CD4-positive, alpha-beta T cell treated with Interleukin-6 at 100 ng/mL for 8 hours (primary cell): ENCODE measurements at regions not wholly inside any gene's neighbourhood (a gene's known extent, or its start where the extent isn't known, plus 50 kb on each side); places are given as distances from the start of the nearest gene placed in this dataset.
"Not testable (repeated sequence)": the region's sequence is repeated elsewhere in the genome, so short reads cannot be mapped to it uniquely, and the experiment has no call there.

ENCODE experiments used
- DNase-seq: peaks from one replicate; pipeline ENCODE4 v3.0.0-alpha.2; 2020; ENCODE audit warnings: mixed read lengths, low spot score

DNA sequence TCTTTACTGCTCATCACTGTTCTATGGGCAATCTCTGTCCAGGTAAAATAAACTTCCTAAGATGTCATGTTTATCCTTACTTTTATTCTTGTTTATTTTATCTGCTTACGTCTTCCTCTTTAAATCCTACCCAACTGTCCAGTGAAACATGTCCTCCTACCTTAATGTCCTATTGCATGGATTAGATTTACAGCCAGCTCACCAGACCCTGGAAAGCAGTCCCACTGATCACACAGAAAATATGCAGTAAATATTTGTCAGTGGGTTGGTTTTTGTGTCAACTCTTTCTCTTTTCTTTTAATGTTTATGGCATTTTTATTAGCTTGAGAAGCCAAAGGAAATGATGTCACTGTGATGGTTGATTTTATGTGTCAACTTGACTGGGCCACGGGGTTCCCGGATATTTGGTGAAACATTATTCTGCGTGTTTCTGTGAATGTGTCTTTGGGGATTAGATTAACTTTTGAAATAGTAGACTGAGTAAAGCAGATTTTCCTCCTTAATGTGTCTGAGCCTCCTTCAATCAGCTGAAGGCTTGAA, 258.3 kb downstream of the SRGAP2C start:
- DNase-seq, result no peak

DNA sequence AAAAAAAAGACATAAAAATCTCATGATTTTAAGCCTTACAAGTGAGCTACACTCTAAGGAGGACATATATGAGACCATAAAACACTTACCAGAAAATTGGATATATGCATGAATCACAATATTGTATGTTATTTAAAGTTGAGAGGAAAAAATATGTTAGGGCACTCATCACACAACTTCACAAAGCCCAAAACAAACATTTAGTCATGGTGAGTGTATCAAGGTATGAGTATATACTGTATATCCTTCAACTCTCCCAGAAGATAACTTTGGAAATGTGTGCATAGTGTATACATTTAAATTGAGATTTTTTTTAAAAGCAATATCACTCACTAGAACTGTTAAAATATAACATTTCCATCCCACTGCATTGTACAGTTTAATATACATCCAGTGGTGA, 259.3 kb downstream of the SRGAP2C start:
- no peak for DNase-seq

DNA sequence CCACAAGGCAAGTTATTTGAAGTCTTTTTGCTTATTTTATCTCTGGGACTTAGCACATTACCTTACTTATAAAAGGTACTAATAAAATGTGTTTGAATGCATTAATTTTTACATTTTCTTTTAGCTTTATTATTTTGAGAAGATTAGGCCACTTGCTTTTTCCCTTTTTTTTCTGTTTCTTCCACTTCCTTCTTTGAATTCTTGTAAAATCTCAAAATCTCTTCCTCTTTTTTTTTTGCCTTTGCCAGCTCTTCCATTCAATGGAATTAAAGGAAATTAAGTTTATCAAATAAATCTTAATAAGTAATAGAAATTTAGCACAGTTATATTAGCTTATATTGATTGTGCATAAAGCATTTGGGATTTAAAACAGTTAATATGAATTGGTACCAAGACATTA, 260.9 kb downstream of the SRGAP2C start:
- no peak for DNase-seq

DNA sequence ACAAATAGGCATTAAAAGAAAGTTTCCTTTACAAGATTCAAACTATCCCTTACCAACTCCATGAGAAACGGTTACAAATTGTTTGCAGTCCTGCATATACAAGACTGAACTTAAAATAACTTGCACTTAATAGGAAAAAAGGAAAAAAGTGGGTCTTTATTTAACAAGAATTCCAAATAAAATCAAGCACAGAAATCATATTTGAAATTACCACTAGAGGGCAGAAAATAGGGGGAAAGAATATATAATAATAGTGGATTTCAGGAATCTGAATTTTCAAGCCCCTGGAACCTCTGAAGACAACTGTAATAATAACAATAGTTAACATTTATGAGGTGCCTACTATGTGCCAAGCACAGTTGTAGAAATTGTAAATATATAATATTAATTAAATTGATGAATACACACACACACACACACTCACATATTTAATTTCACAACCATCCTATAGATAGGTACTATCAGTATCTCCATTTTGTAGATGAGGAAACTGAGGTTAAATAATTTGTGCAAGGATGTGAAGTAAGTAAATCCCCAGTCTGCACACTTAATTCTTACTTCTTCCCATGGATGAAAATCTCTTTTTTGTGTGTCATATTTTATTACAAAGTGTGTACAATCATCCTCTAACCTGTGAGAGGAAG, 262.6 kb downstream of the SRGAP2C start:
- DNase-seq, result not testable (repeated sequence)

DNA sequence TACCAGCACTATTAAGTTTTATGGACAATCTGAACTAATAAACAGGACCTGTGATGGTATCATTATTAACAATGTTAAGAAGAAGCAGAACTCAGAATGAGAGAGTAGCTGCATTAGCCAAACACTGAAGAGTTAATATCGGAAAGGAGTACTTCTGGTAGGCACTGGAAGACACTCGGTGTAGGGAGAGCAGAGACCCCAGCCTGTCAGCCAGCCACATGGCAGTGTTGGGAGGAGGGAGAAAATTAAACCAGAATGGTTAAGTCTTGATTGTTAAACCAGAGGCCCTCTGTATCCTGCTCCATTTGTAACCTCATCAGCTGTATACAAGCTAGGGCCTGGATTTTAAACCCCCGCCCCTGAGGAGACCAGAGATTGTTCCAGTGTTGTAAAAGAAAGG, 263.3 kb downstream of the SRGAP2C start:
- DNase-seq, result not testable (repeated sequence)

DNA sequence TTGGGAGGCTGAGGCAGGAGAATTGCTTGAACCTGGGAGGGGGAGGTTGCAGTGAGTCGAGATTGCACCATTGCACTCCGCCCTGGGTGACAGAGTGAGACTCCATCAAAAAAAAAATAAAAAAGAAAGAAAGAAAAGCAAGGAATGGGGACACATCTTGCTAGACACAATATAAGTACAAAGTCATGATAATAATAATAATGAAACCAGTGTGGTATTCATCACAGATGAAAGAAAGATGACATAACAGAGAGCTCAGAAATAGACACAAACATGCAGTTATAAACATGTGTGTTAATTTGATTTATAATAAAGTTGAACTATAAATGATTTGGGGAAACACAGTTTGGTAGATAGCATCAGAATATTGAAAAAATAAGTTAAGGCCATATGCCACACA, 264.1 kb downstream of the SRGAP2C start:
- no peak for DNase-seq

DNA sequence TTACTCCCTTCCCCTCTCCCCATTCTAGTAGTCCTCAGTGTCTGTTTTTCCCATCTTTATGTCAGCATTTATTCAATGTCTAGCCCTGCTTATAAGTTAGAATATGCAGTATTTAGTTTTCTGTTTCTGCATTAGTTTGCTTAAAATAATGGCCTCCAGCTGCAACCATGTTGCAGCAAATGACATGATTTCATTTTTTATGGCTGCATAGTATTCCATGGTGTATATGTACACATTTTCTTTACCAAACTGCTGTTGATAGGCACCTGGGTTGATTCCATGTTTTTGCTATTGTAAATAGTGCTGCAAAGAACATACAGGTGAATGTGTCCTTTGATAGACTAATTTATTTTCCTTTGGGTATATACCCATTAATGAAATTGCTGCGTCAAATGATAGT, 267.7 kb downstream of the SRGAP2C start:
- no peak for DNase-seq

DNA sequence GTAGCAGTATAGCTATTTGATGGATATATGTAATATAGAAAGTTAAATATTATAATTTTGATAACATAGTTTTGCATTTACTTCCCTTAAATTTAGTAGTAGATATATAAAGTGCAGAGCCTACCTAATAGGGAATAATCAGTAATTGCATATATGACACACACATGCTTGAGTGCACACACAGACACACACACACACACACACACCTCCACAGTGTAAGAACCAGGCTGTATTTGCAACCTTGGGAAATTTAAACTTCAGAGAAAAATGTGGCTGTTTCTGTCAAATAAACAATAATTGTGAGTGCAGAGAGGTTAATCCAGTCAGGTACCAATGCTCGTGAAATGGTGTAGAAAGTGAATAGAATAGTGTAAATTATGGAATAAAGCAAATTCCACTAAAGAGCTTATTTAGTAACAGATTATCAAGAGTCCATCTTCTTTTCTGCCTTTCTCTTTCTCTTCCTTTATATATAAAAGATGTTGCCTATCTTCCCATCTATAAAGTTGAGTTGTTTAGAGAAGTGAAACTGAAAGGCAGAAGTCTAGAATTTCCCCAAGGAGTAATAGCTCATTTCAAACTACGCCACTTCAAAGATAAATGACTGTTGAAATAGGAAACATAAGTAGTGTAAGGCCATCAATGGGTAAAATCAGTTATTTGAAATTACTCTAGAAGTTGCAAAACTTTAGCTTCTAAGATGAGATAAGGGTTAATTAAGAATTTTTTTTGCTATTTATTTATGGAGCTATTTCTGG, 273.7 kb downstream of the SRGAP2C start:
- peak; percentile 37 for DNase-seq

DNA sequence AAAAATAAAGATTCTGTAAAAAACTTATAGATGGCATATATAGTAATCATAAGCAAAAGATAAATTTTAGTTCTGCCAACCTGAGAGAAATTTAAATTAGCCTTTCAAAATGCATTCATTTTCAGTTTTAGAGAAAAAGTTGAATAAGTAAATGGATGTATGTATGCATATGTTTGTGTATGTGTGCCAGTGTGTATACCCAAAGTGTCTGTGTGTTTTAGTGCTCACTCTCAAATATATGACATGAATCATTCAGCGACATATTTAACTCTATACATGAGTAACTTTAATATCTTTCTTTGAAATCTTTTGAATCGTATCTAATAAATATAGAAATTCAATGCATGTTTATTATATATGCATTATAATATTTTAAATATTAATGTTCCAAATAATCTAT, 274.5 kb downstream of the SRGAP2C start:
- DNase-seq, result no peak

DNA sequence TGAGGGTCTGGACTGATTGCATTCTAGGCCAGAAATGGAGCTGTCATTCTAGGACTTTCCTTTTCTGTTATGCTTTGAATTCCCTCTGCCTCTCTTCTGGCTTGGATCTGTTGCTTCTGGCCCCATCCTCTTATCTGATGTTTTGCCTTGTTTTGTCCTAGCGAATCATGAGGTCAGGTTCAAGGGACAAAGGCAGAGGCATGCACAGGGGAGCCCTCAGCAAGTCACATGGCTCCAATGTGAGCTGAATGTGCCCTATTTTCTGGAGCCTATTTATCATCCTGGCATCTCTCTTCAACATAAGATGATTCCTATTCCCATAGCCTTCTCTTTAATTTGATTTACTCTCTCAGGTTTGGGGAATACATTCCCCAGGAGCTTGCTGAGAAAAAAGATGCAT, 284.6 kb downstream of the SRGAP2C start:
- not testable (repeated sequence) for DNase-seq

DNA sequence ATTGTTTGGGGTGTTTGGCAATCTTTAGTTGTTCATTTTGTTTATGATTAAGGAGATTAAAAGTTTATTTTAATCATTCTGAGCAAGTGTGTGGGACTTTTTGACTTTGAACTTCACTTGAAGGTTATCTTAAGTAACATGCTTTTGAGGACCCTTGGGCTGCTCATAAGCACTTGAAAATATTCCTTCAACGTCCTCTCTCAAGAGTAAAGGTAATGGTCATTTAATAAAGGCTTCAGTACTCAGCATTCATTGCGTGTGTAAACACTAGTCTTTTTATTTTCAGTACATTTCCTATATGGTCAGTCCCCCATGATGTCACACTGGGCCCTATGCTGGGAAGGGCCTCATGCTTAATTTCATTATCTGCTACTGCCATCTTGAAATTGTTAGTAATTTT, 285.6 kb downstream of the SRGAP2C start:
- not testable (repeated sequence) for DNase-seq

DNA sequence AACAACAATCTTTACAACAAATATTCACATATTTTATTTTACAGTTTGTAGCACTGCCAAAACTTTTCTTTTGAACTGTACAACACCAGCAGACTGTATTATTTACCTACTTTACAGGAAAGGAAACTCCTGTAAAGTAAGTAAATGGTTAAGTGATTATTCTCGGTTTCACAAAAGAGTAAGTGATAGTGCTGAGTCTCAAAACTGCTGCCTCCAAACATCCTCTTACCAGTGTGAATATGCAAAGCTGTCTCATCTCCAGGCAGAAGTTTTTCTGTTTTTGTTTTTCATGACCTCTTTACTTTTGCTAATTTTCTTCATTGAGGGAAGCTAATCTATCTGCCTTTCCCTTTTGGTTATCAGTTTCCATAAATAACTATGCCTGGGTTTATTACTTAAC, 286.7 kb downstream of the SRGAP2C start:
- DNase-seq, result no peak

DNA sequence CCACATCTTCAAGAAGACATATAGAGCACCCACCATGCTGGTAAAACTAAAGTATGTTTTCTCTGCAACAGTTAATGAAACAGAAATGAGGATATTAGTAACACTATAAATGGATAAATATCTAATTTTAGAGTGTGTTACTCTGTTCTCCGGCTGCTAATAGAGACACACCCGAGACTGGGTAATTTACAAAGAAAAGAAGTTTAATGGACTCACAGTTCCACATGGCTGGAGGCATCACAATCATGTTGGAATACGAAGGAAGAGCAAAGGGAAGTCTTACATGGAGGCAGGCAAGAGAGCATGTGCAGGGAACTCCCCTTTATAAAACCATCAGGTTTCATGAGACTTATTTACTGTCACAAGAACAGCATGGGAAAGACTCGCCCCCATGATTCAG, 287.2 kb downstream of the SRGAP2C start:
- no peak for DNase-seq

DNA sequence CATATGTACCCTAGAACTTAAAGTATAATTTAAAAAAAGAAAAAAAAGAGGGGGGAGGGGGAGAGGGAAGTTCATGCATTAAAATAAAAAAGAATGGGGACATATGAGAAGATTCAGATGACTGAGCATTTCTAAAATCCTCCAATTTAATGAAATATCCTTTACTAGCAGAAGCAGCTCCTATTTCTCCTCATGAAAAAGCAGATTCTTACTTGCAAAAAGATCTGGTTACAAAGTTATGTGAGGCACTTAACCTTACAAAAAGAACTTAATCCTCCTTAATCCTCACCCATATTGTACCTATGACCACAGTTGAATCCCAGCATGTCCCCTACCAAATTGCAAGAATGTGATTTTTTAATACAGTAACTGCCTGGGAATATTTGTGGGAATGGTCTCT, 298.5 kb downstream of the SRGAP2C start:
- DNase-seq, result no peak

DNA sequence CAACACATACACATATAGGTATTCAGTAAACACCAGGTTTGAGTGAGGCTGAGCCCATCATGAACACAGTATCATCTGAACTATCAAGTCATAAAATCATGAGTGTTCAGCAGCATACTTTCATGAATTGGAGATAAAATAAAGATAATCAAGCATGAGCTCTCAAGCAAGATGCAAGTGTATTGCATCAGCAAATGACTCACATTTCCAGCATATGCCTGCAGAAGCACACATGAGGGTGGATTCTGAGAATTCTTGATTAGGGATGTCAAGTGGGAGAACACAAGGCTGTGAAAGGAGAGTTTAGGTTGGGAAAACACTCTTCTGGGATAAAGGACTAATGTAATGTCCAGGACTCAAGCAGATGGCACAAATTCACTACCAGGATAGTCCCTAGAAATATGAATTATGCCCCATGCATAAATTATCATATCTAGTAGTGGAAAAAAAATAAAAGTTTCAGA, 299.2 kb downstream of the SRGAP2C start:
- DNase-seq, result no peak

DNA sequence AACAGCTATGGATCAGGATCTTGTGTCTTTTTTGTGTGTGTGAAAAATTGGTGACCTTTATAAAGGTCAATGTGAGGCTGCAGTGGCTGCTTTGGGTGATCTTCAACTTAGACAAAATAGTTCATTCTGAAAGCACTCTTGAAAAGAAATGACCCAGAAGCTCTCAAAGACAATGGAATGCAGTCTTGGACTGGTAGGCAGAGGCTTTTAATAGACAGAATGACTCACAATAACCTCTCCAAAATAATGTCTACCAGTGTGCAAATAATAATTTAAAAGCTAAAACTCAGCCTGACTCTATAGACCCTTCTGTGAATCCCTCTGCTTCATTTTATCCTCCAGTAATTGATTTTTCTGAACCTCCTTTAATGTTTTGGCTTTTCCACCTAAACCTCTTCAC, 310.0 kb downstream of the SRGAP2C start:
- not testable (repeated sequence) for DNase-seq

DNA sequence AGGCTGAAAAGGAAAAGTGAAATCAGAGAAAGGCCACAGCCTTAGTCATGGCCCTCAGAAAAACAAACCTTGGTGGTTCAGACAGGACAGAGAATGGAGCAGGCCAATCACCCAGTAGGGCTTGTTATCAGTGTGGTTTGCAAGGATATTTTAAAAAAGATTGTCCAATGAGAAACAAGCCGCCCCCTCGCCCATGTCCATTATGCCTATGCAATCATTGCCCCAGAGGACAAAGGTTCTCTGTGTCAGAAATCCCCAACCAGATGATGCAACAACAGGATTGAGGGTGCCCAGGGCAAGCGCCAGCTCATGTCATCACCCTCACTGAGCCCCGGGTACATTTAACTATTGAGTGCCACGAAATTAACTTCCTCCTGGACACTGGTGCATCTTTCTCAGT, 326.7 kb downstream of the SRGAP2C start:
- not testable (repeated sequence) for DNase-seq

DNA sequence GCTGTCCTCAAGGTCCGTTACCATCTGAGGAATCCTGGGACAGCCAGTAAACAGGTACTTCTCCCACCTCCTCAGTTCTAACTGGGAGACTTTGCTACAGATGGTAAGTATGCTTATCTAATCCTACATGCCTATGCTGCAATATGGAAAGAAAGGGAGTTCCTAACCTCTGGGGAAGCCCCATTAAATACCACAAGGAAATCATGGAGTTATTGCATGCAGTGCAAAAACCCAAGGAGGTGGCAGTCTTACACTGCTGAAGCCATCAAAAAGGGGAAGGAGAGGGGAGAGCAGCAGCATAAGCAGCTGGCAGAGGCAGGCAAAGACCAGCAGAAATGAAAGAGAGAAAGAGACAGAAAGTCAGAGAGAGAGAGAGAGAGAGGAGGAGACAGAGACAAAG, 327.1 kb downstream of the SRGAP2C start:
- not testable (repeated sequence) for DNase-seq

DNA sequence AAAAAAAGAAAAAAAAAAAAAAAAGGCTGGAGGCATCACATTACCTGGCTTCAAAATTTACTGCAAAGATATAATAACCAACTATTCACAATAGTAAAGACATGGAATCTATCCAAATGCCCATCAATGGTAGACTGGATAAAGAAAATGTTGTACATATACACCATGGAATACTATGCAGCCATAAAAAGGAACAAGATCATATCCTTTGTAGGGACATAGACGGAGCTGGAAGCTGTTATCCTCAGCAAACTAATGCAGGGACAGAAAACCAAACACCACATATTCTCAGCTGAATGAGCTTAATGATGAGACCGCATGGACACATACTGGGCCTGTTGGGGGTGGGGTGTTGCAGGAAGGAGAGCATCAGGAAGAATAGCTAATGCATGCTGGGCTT, 330.5 kb downstream of the SRGAP2C start:
- no peak for DNase-seq

DNA sequence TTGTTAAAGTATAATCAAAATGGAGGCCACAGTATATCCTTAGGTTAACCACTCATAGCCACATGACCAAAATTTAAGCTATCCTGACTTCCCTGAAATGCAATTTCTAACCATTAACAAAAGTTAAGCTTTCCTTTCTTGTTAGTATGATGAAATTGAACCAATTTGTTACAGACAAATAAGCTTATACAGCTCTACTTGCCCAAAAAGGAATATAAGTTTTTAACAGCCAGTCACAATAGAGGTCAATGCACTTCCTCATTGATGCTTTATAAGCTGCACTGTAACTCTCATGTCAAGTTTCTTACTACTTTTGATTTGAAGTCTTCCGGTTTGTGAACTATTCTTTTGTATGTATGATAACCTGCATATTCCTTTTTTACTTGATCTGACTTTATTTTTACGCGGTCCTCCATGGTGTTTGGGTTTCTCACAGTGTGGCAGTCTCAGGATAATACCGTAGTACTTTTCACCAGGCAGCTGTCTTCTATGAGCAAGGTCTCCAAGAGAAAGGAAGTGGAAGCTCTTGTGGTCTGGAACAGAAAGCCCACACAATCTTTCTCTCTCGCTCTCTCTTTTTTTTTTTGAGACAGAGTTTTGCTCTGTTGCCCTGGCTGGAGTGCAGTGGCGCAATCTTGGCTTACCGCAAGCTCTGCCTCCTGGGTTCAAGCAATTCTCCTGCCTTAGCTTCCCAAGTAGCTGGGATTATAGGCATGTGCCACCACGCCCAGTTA, 331.6 kb downstream of the SRGAP2C start:
- DNase-seq, result peak; percentile 57

DNA sequence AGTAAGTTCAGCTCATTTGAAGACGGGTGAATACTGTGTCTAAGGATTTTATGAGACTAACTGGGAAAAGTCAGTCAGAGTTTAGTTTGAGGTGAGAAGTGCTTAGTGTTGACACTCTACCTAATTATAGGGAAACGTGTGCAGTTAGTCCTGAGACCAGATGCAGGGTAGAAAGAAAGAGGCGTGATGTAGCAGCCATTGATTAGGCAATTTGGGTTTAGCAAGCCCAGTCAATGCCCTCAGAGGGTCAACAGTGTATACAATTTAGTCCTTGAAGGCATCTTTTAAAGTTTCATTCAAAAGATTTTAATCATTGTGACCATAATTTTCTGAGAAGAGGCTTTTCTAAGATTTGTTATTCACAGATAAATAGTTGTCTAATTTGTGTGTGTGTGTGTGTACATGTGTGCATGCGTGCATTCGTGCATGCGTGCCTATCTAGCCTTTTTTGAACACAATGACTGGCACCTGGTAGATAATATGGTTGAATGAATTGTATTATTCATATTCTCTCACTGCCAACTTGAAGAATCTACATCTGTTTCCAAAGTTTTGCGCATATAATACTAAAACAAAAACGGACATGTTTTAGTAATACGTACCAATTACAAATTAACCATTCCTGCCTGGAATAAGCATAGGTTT, 332.9 kb downstream of the SRGAP2C start:
- no peak for DNase-seq

DNA sequence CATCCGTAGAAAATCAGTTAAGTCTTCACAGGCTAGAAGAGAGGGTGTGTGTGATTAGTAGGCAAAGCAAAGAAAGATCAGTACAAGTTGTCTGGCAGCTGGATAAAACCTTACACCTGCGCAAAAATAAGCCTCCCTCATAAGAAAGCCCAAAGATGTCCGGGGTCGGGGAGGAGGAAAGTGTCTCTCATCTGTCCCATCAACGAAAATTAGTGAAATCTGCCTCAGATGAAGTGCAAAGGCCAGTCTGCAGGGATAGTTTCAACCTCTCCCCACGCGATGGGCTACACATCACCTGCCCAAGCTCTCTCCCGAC, 333.9 kb downstream of the SRGAP2C start:
- no peak for DNase-seq
